Liver (tissue), 3 donors: ENCODE measurements at regions not wholly inside any gene's neighbourhood (a gene's known extent, or its start where the extent isn't known, plus 50 kb on each side); places are given as distances from the start of the nearest gene placed in this dataset.

Experiments used
- EGR1 ChIP-seq, 2 donors: IDR thresholded peaks; 2 replicates each; pipeline ENCODE4 v1.6.1; 2016 to 2018; ENCODE audit warnings: antibody characterized with exemption in 2 of 2, low read depth in 2 of 2
- FOXA1 ChIP-seq: IDR thresholded peaks from 2 replicates; pipeline ENCODE4 v1.6.1; 2016; ENCODE audit warnings: antibody characterized with exemption
- FOXA2 ChIP-seq: IDR thresholded peaks from 2 replicates; pipeline ENCODE4 v1.6.1; 2016; ENCODE audit warnings: antibody characterized with exemption
- HNF4A ChIP-seq, 2 donors: conservative IDR thresholded peaks; 2 replicates each; pipeline ENCODE4 v1.6.1; 2016; ENCODE audit warnings: antibody characterized with exemption in 2 of 2, mild to moderate bottlenecking in 2 of 2
- JUND ChIP-seq, 2 donors: IDR thresholded peaks; 2 replicates each; pipeline ENCODE4 v1.6.1; 2016; ENCODE audit warnings: antibody characterized with exemption in 2 of 2
- NR2F2 ChIP-seq: IDR thresholded peaks from 2 replicates; pipeline ENCODE4 v1.6.1; 2016; ENCODE audit warnings: antibody characterized with exemption
- RAD21 ChIP-seq, 2 donors: IDR thresholded peaks; 2 replicates each; pipeline ENCODE4 v1.6.1; 2016; ENCODE audit warnings: antibody characterized with exemption in 2 of 2, mild to moderate bottlenecking in 2 of 2
- TAF1 ChIP-seq: conservative IDR thresholded peaks from 2 replicates; pipeline ENCODE4 v1.6.1; 2016; ENCODE audit warnings: antibody characterized with exemption, mild to moderate bottlenecking
- YY1 ChIP-seq: IDR thresholded peaks from 2 replicates; pipeline ENCODE4 v1.6.1; 2016; ENCODE audit warnings: antibody characterized with exemption, mild to moderate bottlenecking
- TF ChIP-seq, protein P1 (sequence below): fragments of 150-350 bp; IDR thresholded peaks from 2 replicates; pipeline ENCODE4 v1.5.1; 2017; ENCODE audit warnings: improper control_type of control experiment, low read depth, low read length; ENCODE audit not compliant: missing input control
- TF ChIP-seq, protein P2 (sequence below): IDR thresholded peaks from 2 replicates; pipeline ENCODE4 v1.6.1; 2016; ENCODE audit warnings: antibody characterized with exemption
- donor health status: healthy.
- donor health status: healthy.

GRCh38 chr2:107102176-107102575 lies 216.2 kb upstream of the ST6GAL2 start:
- TF ChIP-seq, protein P1, sequence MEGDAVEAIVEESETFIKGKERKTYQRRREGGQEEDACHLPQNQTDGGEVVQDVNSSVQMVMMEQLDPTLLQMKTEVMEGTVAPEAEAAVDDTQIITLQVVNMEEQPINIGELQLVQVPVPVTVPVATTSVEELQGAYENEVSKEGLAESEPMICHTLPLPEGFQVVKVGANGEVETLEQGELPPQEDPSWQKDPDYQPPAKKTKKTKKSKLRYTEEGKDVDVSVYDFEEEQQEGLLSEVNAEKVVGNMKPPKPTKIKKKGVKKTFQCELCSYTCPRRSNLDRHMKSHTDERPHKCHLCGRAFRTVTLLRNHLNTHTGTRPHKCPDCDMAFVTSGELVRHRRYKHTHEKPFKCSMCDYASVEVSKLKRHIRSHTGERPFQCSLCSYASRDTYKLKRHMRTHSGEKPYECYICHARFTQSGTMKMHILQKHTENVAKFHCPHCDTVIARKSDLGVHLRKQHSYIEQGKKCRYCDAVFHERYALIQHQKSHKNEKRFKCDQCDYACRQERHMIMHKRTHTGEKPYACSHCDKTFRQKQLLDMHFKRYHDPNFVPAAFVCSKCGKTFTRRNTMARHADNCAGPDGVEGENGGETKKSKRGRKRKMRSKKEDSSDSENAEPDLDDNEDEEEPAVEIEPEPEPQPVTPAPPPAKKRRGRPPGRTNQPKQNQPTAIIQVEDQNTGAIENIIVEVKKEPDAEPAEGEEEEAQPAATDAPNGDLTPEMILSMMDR: no peak
- TF ChIP-seq TAF1 (no peak), RAD21 (IDR thresholded peaks at IDR 0.05) (no peak), FOXA2 (no peak), JUND (IDR thresholded peaks at IDR 0.05) (no peak), YY1 (no peak), EGR1 (IDR thresholded peaks at IDR 0.05; ENCODE audit: low read depth in 2 of 2) (no peak), FOXA1 (no peak), HNF4A (conservative IDR thresholded peaks at IDR 0.05) (no peak), NR2F2 (no peak)
- TF ChIP-seq, protein P2, sequence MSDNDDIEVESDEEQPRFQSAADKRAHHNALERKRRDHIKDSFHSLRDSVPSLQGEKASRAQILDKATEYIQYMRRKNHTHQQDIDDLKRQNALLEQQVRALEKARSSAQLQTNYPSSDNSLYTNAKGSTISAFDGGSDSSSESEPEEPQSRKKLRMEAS: no peak
